BJ (cell line): ENCODE measurements at regions not wholly inside any gene's neighbourhood (a gene's known extent, or its start where the extent isn't known, plus 50 kb on each side); places are given as distances from the start of the nearest gene placed in this dataset.

Experiments
- CTCF ChIA-PET: fragments of 350-600 bp; formaldehyde crosslinking; extraction: SDS; loops from one replicate; lab custom pipeline; 2021; ENCODE audit warnings: antibody characterized with exemption, inconsistent platforms; lab: Yijun Ruan, JAX
- POLR2A ChIA-PET: fragments of 300-600 bp; sonication (Branson Sonifier 250); formaldehyde crosslinking; extraction: SDS; loops from one replicate; lab custom pipeline; 2021; ENCODE audit warnings: antibody characterized with exemption; lab: Charles Lee
- DNase-seq: peaks from one replicate; pipeline ENCODE4 v3.0.0-alpha.2; 2011; ENCODE audit warnings: low read depth
- H3K27me3 ChIP-seq: 2 replicates; pipeline ENCODE4 v1.6.0; 2011; ENCODE audit warnings: low read length; ENCODE audit not compliant: control insufficient read depth, insufficient read depth
- H3K36me3 ChIP-seq: 2 replicates; pipeline ENCODE4 v1.5.1; 2011; ENCODE audit warnings: low read length; ENCODE audit not compliant: control insufficient read depth, insufficient read depth
- H3K4me3 ChIP-seq: 2 replicates; pipeline ENCODE4 v1.5.1; 2011; ENCODE audit warnings: low read depth, mild to moderate bottlenecking, control low read depth, low read length
- TF ChIP-seq, protein P1 (sequence below): IDR thresholded peaks from 2 replicates; pipeline ENCODE4 v1.5.1; 2011; ENCODE audit warnings: low read depth, mild to moderate bottlenecking, control low read depth, inconsistent platforms, low read length, moderate library complexity; ENCODE audit not compliant: insufficient read depth

GRCh38 chr10:125370578-125370977, 210.2 kb upstream of the CTBP2 start:
- H3K4me3 ChIP-seq = no peak overlapping the region
- H3K27me3 ChIP-seq = no peaks in the 10 kb centered on the region
- no peak for DNase-seq
- H3K36me3 ChIP-seq = no peaks in the 10 kb centered on the region
- TF ChIP-seq, protein P1, sequence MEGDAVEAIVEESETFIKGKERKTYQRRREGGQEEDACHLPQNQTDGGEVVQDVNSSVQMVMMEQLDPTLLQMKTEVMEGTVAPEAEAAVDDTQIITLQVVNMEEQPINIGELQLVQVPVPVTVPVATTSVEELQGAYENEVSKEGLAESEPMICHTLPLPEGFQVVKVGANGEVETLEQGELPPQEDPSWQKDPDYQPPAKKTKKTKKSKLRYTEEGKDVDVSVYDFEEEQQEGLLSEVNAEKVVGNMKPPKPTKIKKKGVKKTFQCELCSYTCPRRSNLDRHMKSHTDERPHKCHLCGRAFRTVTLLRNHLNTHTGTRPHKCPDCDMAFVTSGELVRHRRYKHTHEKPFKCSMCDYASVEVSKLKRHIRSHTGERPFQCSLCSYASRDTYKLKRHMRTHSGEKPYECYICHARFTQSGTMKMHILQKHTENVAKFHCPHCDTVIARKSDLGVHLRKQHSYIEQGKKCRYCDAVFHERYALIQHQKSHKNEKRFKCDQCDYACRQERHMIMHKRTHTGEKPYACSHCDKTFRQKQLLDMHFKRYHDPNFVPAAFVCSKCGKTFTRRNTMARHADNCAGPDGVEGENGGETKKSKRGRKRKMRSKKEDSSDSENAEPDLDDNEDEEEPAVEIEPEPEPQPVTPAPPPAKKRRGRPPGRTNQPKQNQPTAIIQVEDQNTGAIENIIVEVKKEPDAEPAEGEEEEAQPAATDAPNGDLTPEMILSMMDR = no peak
- POLR2A ChIA-PET = no interaction called here
- CTCF ChIA-PET = no interaction called here

DNA sequence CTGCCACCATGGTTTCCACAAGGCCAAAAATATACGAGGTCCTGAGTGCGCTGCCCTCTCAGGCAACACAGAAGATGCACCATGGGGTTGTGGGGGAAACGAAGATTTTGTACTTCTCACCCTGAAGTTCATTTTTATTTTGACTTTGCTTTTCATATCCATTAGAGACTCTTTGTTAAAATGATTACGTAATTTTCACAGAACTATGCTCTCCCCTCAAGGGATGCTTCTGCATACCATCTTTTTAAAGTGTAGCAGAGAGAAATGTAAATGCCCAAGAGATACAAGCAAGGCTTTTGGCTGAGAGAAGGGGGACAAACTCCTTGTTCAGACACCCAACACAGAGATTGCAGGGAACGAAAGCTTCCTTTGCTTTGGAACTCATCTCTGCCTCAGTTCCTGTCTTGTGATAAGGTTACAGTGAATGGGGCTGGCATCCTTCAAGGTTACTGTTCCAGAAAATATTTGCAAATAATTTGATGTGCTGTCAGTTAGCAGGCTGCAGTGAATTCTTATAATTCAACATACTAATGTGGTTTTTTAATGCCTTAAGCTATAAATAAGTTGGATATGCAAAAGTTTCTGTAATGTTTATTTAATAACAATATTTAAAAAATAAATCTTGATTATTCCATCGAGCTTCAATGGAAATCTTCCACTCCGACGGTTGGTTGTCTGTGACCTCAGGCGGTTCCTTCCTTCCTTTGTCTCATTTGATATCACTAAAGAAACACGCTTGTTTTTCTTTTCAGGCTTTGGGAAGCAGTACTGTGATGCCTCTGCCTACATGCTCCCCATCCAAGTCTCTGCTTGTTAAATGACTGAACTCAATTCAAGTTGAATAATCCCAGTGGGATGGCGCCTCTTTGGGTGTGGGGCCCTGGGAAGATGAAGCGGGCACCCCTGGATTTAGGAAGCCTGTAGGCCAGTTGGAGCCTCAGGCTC, 209.3 kb upstream of the CTBP2 start:
- ChIA-PET CTCF (no interaction called here), POLR2A (no interaction called here)
- no peaks in the 10 kb centered on the region for H3K36me3 ChIP-seq
- TF ChIP-seq, protein P1 = no peak
- no peak overlapping the region for H3K4me3 ChIP-seq
- no peaks in the 10 kb centered on the region for H3K27me3 ChIP-seq
- no peak for DNase-seq

GRCh38 chr10:125368146-125368545, 207.8 kb upstream of the CTBP2 start:
- Histone ChIP-seq H3K27me3 (no peaks in the 10 kb centered on the region), H3K4me3 (no peak overlapping the region), H3K36me3 (no peaks in the 10 kb centered on the region)
- ChIA-PET POLR2A (no interaction called here), CTCF (interaction anchor here (0.6 kb wide), 1 partner anchor 228 kb away, joined by 3 read pairs; no protein-coding TSS in a partner anchor)
- DNase-seq = no peak
- TF ChIP-seq, protein P1 = no peak

DNA sequence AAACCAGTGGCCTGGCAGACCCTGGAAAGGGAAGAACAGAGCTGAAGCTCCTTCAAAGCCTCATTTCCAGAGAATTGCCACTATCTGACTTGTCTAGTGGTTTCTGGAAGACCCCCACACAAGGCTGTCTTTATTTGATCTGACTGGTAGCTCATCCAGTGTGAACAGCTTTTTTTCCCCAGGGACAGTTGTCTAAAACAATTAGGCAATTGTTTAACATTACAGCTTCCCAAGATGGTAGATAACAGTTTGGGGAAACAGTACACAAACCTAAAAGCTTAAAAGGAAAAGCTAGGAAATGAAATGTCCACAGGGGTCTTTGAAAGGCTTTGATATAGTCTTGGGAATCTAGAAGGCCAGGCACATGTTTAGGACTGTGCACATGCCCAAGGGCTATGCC, 203.4 kb upstream of the CTBP2 start:
- Histone ChIP-seq H3K4me3 (no peak overlapping the region), H3K36me3 (no peaks in the 10 kb centered on the region), H3K27me3 (no peaks in the 10 kb centered on the region)
- TF ChIP-seq, protein P1 = no peak
- POLR2A ChIA-PET = no interaction called here
- no peak for DNase-seq
- CTCF ChIA-PET = interaction anchor here (1.5 to 1.7 kb wide), 2 partner anchors 11 to 18 kb away, joined by 3 read pairs; no protein-coding TSS in a partner anchor

- Histone ChIP-seq H3K27me3 (no peaks in the 10 kb centered on the region), H3K36me3 (no peaks in the 10 kb centered on the region), H3K4me3 (no peak overlapping the region)
- POLR2A ChIA-PET = no interaction called here
- TF ChIP-seq, protein P1 = no peak
- DNase-seq = no peak
- CTCF ChIA-PET = interaction anchor here (1.5 kb wide), 1 partner anchor 10 kb away, joined by 3 read pairs; no protein-coding TSS in a partner anchor
Measured at GRCh38 chr10:125362950-125363349, 202.6 kb upstream of the CTBP2 start.
